Endodermal cell (in vitro differentiated cells): ENCODE measurements at regions not wholly inside any gene's neighbourhood (a gene's known extent, or its start where the extent isn't known, plus 50 kb on each side); places are given as distances from the start of the nearest gene placed in this dataset.

Experiments
- DNase-seq: peaks from one replicate; pipeline ENCODE4 v3.0.0-alpha.2; 2017
- H3K27ac ChIP-seq: 2 replicates; pipeline ENCODE4 v1.5.1; 2013; ENCODE audit warnings: mild to moderate bottlenecking, low read depth, low read length, moderate library complexity
- H3K27me3 ChIP-seq: 2 replicates; pipeline ENCODE4 v1.6.1; 2013; ENCODE audit warnings: mild to moderate bottlenecking, low read length, moderate library complexity; ENCODE audit not compliant: insufficient read depth, control insufficient read depth, poor library complexity, severe bottlenecking
- H3K36me3 ChIP-seq: 2 replicates; pipeline ENCODE4 v1.7.0; 2013; ENCODE audit warnings: mild to moderate bottlenecking, low read length, moderate library complexity; ENCODE audit not compliant: control insufficient read depth, insufficient read depth
- H3K4me1 ChIP-seq: one replicate; pipeline ENCODE4 v1.7.0; 2013; ENCODE audit warnings: low read length; ENCODE audit not compliant: control insufficient read depth, insufficient read depth
- H3K4me3 ChIP-seq: 2 replicates; pipeline ENCODE4 v1.5.1; 2013; ENCODE audit warnings: mild to moderate bottlenecking, low read length, moderate library complexity
- H3K9ac ChIP-seq: 2 replicates; pipeline ENCODE4 v1.6.1; 2013; ENCODE audit warnings: mild to moderate bottlenecking, low read length, moderate library complexity; ENCODE audit not compliant: poor library complexity, severe bottlenecking; ENCODE audit errors: extremely low read depth
- H3K9me3 ChIP-seq: 2 replicates; pipeline ENCODE4 v1.6.1; 2013; ENCODE audit warnings: mild to moderate bottlenecking, low read length, moderate library complexity; ENCODE audit not compliant: control insufficient read depth
- H3K27ac Mint-ChIP-seq: 2 replicates; pipeline ENCODE4 v1.8.0; 2020; ENCODE audit warnings: mixed read lengths
- H3K27me3 Mint-ChIP-seq: 2 replicates; pipeline ENCODE4 v1.8.0; 2021; ENCODE audit warnings: mild to moderate bottlenecking, mixed read lengths; ENCODE audit not compliant: insufficient read depth
- H3K36me3 Mint-ChIP-seq: 2 replicates; pipeline ENCODE4 v1.8.0; 2020; ENCODE audit warnings: low read depth, mixed read lengths
- H3K4me1 Mint-ChIP-seq: 2 replicates; pipeline ENCODE4 v1.8.0; 2020; ENCODE audit warnings: mixed read lengths
- H3K4me3 Mint-ChIP-seq: 2 replicates; pipeline ENCODE4 v1.8.0; 2020; ENCODE audit warnings: mild to moderate bottlenecking, moderate library complexity, mixed read lengths
- H3K9me3 Mint-ChIP-seq: 2 replicates; pipeline ENCODE4 v1.8.0; 2020; ENCODE audit warnings: mild to moderate bottlenecking, mixed read lengths
- CTCF ChIP-seq: fragments of 200-600 bp; sonication (generic); conservative IDR thresholded peaks from 2 replicates; pipeline ENCODE4 v1.5.0; 2021; ENCODE audit warnings: antibody characterized with exemption, mild to moderate bottlenecking
- WGBS, 2 experiments: methylation state at CpG; one replicate each; pipeline versions ENCODE4 v1.1.5 to v1.1.7; 2013; ENCODE audit warnings: missing lambda C conversion rate in 2 of 2, mixed read lengths in 1 of 2; ENCODE audit not compliant: insufficient coverage in 1 of 2, insufficient read length in 1 of 2; 5-methylcytosine and 5-hydroxymethylcytosine counted together

- H3K27me3 ChIP-seq, result no peaks in the 10 kb centered on the region
- no peaks in the 10 kb centered on the region for H3K9me3 ChIP-seq
- WGBS, 2 experiments, result 100% methylated on average over 1 of the region's 4 CpGs; no CpG with 5 or more reads in 1 of the 2 experiments
- H3K27ac ChIP-seq, result no peak overlapping the region
- Mint-ChIP-seq H3K4me1 (no peaks in the 10 kb centered on the region), H3K36me3 (no peaks in the 10 kb centered on the region), H3K27me3 (no peaks in the 10 kb centered on the region), H3K4me3 (no peak overlapping the region), H3K27ac (no peak overlapping the region), H3K9me3 (no peaks in the 10 kb centered on the region)
- H3K9ac ChIP-seq, result no peak overlapping the region
- no peaks in the 10 kb centered on the region for H3K36me3 ChIP-seq
- no peak for DNase-seq
- no peak for TF ChIP-seq CTCF
- H3K4me3 ChIP-seq, result no peak overlapping the region
- H3K4me1 ChIP-seq, result no peaks in the 10 kb centered on the region
Measured at GRCh38 chr2:150938527-150938926, 323.1 kb downstream of the RBM43 start.

- no peaks in the 10 kb centered on the region for H3K27me3 ChIP-seq
- Mint-ChIP-seq H3K4me3 (no peak overlapping the region), H3K4me1 (no peaks in the 10 kb centered on the region), H3K9me3 (no peaks in the 10 kb centered on the region), H3K36me3 (no peaks in the 10 kb centered on the region), H3K27ac (no peak overlapping the region), H3K27me3 (no peaks in the 10 kb centered on the region)
- DNase-seq, result no peak
- H3K4me3 ChIP-seq, result no peak overlapping the region
- no peaks in the 10 kb centered on the region for H3K4me1 ChIP-seq
- no peaks in the 10 kb centered on the region for H3K36me3 ChIP-seq
- WGBS, 2 experiments, result 95 to 100% methylated on average over 1 of the region's 1 CpG
- TF ChIP-seq CTCF, result no peak
- H3K27ac ChIP-seq, result no peak overlapping the region
- H3K9ac ChIP-seq, result no peak overlapping the region
- H3K9me3 ChIP-seq, result no peaks in the 10 kb centered on the region
Measured at GRCh38 chr2:150937030-150937429, 324.6 kb downstream of the RBM43 start.

- H3K36me3 ChIP-seq, result no peaks in the 10 kb centered on the region
- no peaks in the 10 kb centered on the region for H3K36me3 Mint-ChIP-seq
- no peaks in the 10 kb centered on the region for H3K27me3 ChIP-seq
- H3K9ac ChIP-seq, result no peak overlapping the region
- no peaks in the 10 kb centered on the region for H3K27me3 Mint-ChIP-seq
- peaks cover 4% of the 10 kb centered on the region for H3K4me1 Mint-ChIP-seq
- H3K9me3 Mint-ChIP-seq, result no peaks in the 10 kb centered on the region
- no peaks in the 10 kb centered on the region for H3K4me1 ChIP-seq
- H3K27ac ChIP-seq, result peak overlapping the region; percentile 14
- no peaks in the 10 kb centered on the region for H3K9me3 ChIP-seq
- no peak overlapping the region for H3K27ac Mint-ChIP-seq
- no peak overlapping the region for H3K4me3 ChIP-seq
- H3K4me3 Mint-ChIP-seq, result no peak overlapping the region
- WGBS, 2 experiments, result 75 to 86% methylated on average over 2 to 3 of the region's 3 CpGs
- TF ChIP-seq CTCF, result no peak
- DNase-seq, result no peak
Measured at GRCh38 chr2:150931451-150931850, 330.2 kb downstream of the RBM43 start.
